Sigmoid colon (tissue), 4 donors: ENCODE measurements at regions not wholly inside any gene's neighbourhood (a gene's known extent, or its start where the extent isn't known, plus 50 kb on each side); places are given as distances from the start of the nearest gene placed in this dataset.

Experiments
- CTCF ChIP-seq, 4 experiments: fragments of 450-650 bp in 3 of 4; fragments of 200-600 bp in 1 of 4; IDR thresholded peaks; one replicate each; pipeline ENCODE4 v1.5.1; 2016 to 2019; ENCODE audit warnings: antibody characterized with exemption in 4 of 4, mild to moderate bottlenecking in 3 of 4, moderate library complexity in 2 of 4
- EP300 ChIP-seq, 4 donors: sonication (generic); formaldehyde crosslinking; IDR thresholded peaks; one replicate each; pipeline ENCODE4 v1.6.1; 2017; ENCODE audit warnings: antibody characterized with exemption in 4 of 4

GRCh38 chr1:181149326-181150125, 61.0 kb downstream of the IER5 start:
- TF ChIP-seq CTCF (IDR thresholded peaks at IDR 0.05) (no peak), EP300 (IDR thresholded peaks at IDR 0.05) (no peak)
